ENCODE measurements at regions not wholly inside any gene's neighbourhood (a gene's known extent, or its start where the extent isn't known, plus 50 kb on each side); places are given as distances from the start of the nearest gene placed in this dataset.

GRCh38 chr14:23725980-23726710, 90.0 kb downstream of the DHRS2 start:
- H3K4me1 ChIP-seq (ENCODE audit: control insufficient read depth, insufficient read depth, low read length), result no peaks in the 10 kb centered on the region
- H3K27ac ChIP-seq (ENCODE audit: extremely low read depth, low read depth, low read length), result no peak overlapping the region
- CTCF ChIA-PET, result interaction anchor here (0.5 to 4.0 kb wide), 9 partner anchors 10 to 204 kb away, joined by 3 to 31 read pairs (median 4); no protein-coding TSS in a partner anchor
- no peak overlapping the region for H3K4me3 ChIP-seq (ENCODE audit: low read depth, low read length)
- no peak for TF ChIP-seq ZNF23 (tag by site-specific recombination; IDR thresholded peaks at IDR 0.05; ENCODE audit: borderline replicate concordance)
- no peak for TF ChIP-seq ZNF843 (tag by site-specific recombination; IDR thresholded peaks at IDR 0.05)
- TF ChIP-seq ZNF423 (tag by site-specific recombination; IDR thresholded peaks at IDR 0.05), result no peak
- TF ChIP-seq ZNF639 (tag by site-specific recombination; IDR thresholded peaks at IDR 0.05), result no peak
- TF ChIP-seq KLF17 (tag by site-specific recombination; IDR thresholded peaks at IDR 0.05), result no peak
- TF ChIP-seq ZNF837 (tag by site-specific recombination; IDR thresholded peaks at IDR 0.05), result no peak
- TF ChIP-seq ZNF785 (tag by site-specific recombination; IDR thresholded peaks at IDR 0.05), result no peak
- TF ChIP-seq ZNF501 (tag by site-specific recombination; IDR thresholded peaks at IDR 0.05), result no peak
- TF ChIP-seq ZBTB17 (tag by site-specific recombination; IDR thresholded peaks at IDR 0.05), result no peak
- TF ChIP-seq ZNF426 (tag by site-specific recombination; IDR thresholded peaks at IDR 0.05), result no peak
- no peak for TF ChIP-seq WT1 (tag by site-specific recombination; IDR thresholded peaks at IDR 0.05)
- TF ChIP-seq ZNF112 (tag by site-specific recombination; IDR thresholded peaks at IDR 0.05), result no peak
- TF ChIP-seq ZSCAN30 (tag by site-specific recombination; IDR thresholded peaks at IDR 0.05), result no peak
- no peak for TF ChIP-seq TSHZ1 (tag by site-specific recombination; IDR thresholded peaks at IDR 0.05; ENCODE audit: borderline replicate concordance)
- no peak for TF ChIP-seq ZBTB10 (tag by site-specific recombination; IDR thresholded peaks at IDR 0.05)
- no peak for TF ChIP-seq ZNF221 (tag by site-specific recombination; IDR thresholded peaks at IDR 0.05; ENCODE audit: borderline replicate concordance)
- no peak for TF ChIP-seq ZNF146 (tag by site-specific recombination; IDR thresholded peaks at IDR 0.05)
- no peaks in the 10 kb centered on the region for H3K36me3 ChIP-seq (ENCODE audit: control insufficient read depth in 2 of 2, insufficient read depth in 1 of 2, low read length in 2 of 2)
- POLR2A ChIA-PET, result no interaction called here
- no peaks in the 10 kb centered on the region for H3K9me3 ChIP-seq (ENCODE audit: control insufficient read depth, insufficient read depth, low read depth, low read length)
